ENCODE measurements at regions not wholly inside any gene's neighbourhood (a gene's known extent, or its start where the extent isn't known, plus 50 kb on each side); places are given as distances from the start of the nearest gene placed in this dataset.

DNA sequence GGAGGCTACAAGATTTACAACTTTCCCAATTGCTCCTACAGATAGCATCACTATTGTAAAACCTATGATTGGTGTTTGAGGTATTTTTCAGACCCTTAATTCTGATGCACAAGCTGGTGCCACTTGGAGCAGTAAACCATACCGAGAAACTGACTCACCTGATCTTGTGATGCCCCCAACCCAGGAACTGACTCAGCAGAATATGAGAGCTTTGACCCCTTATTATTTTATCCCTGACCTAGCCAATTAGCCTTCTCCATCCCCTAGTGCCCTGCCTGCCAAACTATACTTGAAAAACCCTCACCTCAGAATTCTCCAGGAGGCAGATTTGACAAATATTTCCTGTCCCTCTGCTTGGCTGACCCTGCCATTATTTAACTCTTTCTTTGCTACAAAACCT is 585.9 kb upstream of the GHITM start:
- H3K4me1 ChIP-seq (ENCODE audit: insufficient read depth, low read length): no peaks in the 10 kb centered on the region
- intact Hi-C loops (cut with micrococcal nuclease): no loop called here
- TF ChIP-seq, protein P1, sequence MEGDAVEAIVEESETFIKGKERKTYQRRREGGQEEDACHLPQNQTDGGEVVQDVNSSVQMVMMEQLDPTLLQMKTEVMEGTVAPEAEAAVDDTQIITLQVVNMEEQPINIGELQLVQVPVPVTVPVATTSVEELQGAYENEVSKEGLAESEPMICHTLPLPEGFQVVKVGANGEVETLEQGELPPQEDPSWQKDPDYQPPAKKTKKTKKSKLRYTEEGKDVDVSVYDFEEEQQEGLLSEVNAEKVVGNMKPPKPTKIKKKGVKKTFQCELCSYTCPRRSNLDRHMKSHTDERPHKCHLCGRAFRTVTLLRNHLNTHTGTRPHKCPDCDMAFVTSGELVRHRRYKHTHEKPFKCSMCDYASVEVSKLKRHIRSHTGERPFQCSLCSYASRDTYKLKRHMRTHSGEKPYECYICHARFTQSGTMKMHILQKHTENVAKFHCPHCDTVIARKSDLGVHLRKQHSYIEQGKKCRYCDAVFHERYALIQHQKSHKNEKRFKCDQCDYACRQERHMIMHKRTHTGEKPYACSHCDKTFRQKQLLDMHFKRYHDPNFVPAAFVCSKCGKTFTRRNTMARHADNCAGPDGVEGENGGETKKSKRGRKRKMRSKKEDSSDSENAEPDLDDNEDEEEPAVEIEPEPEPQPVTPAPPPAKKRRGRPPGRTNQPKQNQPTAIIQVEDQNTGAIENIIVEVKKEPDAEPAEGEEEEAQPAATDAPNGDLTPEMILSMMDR (conservative IDR thresholded peaks at IDR 0.05; ENCODE audit: low read depth, low read length): no peak
- no peak for TF ChIP-seq EZH2phosphoT487 (IDR thresholded peaks at IDR 0.05; ENCODE audit: borderline replicate concordance, low read length)
- TF ChIP-seq EZH2 (IDR thresholded peaks at IDR 0.05; ENCODE audit: low read length, unreplicated experiment): no peak
- H4K20me1 ChIP-seq (ENCODE audit: low read length): no peaks in the 10 kb centered on the region
- H3F3A ChIP-seq (ENCODE audit: low read length, unreplicated experiment): no peaks in the 10 kb centered on the region
- H3K4me3 ChIP-seq (ENCODE audit: low read length): no peak overlapping the region
- POLR2A ChIA-PET (ENCODE audit: unreplicated experiment): no interaction called here
- DNase-seq (no peak), ATAC-seq (no peak)
- no peak overlapping the region for H3K27ac ChIP-seq (ENCODE audit: low read length)
- H3K4me2 ChIP-seq (ENCODE audit: low read length): no peak overlapping the region
- H3K9me2 ChIP-seq (replicated peaks; ENCODE audit: low read length): no peaks in the 10 kb centered on the region
- no peaks in the 10 kb centered on the region for H3K27me3 ChIP-seq (ENCODE audit: low read length)
- no peak overlapping the region for H2AFZ ChIP-seq (ENCODE audit: low read length)
- no peaks in the 10 kb centered on the region for H3K79me2 ChIP-seq (ENCODE audit: low read length)
- no TSS peak for BruUV-seq (replicated peaks)
- no peaks in the 10 kb centered on the region; the same call in 1 of the 2 replicates for H3K9me3 ChIP-seq (ENCODE audit: low read length)
- H3K9ac ChIP-seq (ENCODE audit: low read length): no peak overlapping the region
- CTCF ChIA-PET: no interaction called here
- H3K36me3 ChIP-seq (ENCODE audit: low read depth, low read length): no peaks in the 10 kb centered on the region

DNA sequence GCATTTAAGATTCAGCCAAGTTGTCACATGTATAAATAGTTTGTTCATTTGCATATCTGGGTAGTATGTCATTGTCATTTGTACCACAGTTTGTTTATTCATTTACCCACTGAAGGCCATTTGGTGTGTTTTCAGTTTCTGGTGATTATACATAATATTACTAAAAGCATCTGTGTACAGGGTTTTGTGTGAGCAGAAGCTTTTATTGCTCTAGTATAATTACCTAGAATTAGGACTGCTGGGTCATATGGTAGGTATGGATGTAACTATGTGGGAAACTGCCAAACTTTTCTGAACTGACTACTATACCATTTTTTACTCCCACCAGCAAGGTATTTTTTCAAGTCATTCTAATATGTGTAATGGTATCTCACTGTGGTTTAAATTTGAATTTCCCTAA is 584.0 kb upstream of the GHITM start:
- Histone ChIP-seq H3K9me3 (ENCODE audit: low read length) (no peaks in the 10 kb centered on the region; the same call in 1 of the 2 replicates), H3K9ac (ENCODE audit: low read length) (no peak overlapping the region), H2AFZ (ENCODE audit: low read length) (no peak overlapping the region), H3K27ac (ENCODE audit: low read length) (no peak overlapping the region), H4K20me1 (ENCODE audit: low read length) (no peaks in the 10 kb centered on the region), H3K4me3 (ENCODE audit: low read length) (no peak overlapping the region), H3K9me2 (replicated peaks; ENCODE audit: low read length) (no peaks in the 10 kb centered on the region), H3K27me3 (ENCODE audit: low read length) (no peaks in the 10 kb centered on the region), H3F3A (ENCODE audit: low read length, unreplicated experiment) (no peaks in the 10 kb centered on the region), H3K79me2 (ENCODE audit: low read length) (no peaks in the 10 kb centered on the region), H3K4me2 (ENCODE audit: low read length) (no peak overlapping the region), H3K4me1 (ENCODE audit: insufficient read depth, low read length) (no peaks in the 10 kb centered on the region), H3K36me3 (ENCODE audit: low read depth, low read length) (no peaks in the 10 kb centered on the region)
- DNase-seq (no peak), ATAC-seq (no peak)
- intact Hi-C loops (cut with micrococcal nuclease): no loop called here
- no peak for TF ChIP-seq EZH2phosphoT487 (IDR thresholded peaks at IDR 0.05; ENCODE audit: borderline replicate concordance, low read length)
- TF ChIP-seq, protein P1 (conservative IDR thresholded peaks at IDR 0.05; ENCODE audit: low read depth, low read length): no peak
- no peak for TF ChIP-seq EZH2 (IDR thresholded peaks at IDR 0.05; ENCODE audit: low read length, unreplicated experiment)
- BruUV-seq (replicated peaks): no TSS peak
- POLR2A ChIA-PET (ENCODE audit: unreplicated experiment): no interaction called here
- CTCF ChIA-PET: no interaction called here

DNA sequence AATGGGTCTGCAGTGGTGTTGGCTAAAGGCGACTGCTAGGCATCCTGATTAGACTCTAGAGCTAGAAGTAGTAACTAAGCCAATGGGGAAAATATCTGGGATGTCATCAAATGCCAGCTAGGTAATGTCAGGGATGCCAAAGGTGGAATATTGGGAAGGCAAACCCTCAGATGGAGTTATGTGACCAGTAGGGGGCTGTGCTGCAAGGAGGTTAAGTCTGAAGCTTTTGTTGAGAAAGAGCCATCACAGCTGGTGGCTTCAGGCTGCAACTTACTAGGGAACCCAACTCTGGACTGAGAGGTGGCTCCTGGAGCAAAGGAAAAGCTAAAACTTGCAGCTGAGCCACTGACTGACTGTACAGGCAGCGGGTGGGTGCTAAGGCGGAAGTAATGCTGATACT is 576.9 kb upstream of the GHITM start:
- H3K27ac ChIP-seq (ENCODE audit: low read length): no peak overlapping the region
- intact Hi-C loops (cut with micrococcal nuclease): no loop called here
- no peak for DNase-seq
- ChIA-PET POLR2A (ENCODE audit: unreplicated experiment) (no interaction called here), CTCF (no interaction called here)
- H4K20me1 ChIP-seq (ENCODE audit: low read length): no peaks in the 10 kb centered on the region
- no peaks in the 10 kb centered on the region for H3K36me3 ChIP-seq (ENCODE audit: low read depth, low read length)
- ATAC-seq: no peak
- TF ChIP-seq, protein P1 (conservative IDR thresholded peaks at IDR 0.05; ENCODE audit: low read depth, low read length): no peak
- TF ChIP-seq EZH2 (IDR thresholded peaks at IDR 0.05; ENCODE audit: low read length, unreplicated experiment): no peak
- no peak for TF ChIP-seq EZH2phosphoT487 (IDR thresholded peaks at IDR 0.05; ENCODE audit: borderline replicate concordance, low read length)
- H3K4me3 ChIP-seq (ENCODE audit: low read length): no peak overlapping the region
- H3F3A ChIP-seq (ENCODE audit: low read length, unreplicated experiment): no peaks in the 10 kb centered on the region
- H2AFZ ChIP-seq (ENCODE audit: low read length): no peak overlapping the region
- no peaks in the 10 kb centered on the region for H3K9me2 ChIP-seq (replicated peaks; ENCODE audit: low read length)
- H3K9me3 ChIP-seq (ENCODE audit: low read length): no peaks in the 10 kb centered on the region; the same call in 1 of the 2 replicates
- H3K27me3 ChIP-seq (ENCODE audit: low read length): no peaks in the 10 kb centered on the region
- BruUV-seq (replicated peaks): no TSS peak
- no peaks in the 10 kb centered on the region for H3K4me1 ChIP-seq (ENCODE audit: insufficient read depth, low read length)
- no peaks in the 10 kb centered on the region for H3K79me2 ChIP-seq (ENCODE audit: low read length)
- H3K9ac ChIP-seq (ENCODE audit: low read length): no peak overlapping the region
- no peak overlapping the region for H3K4me2 ChIP-seq (ENCODE audit: low read length)

Measured in PC-3 (cell line).